HEK293T (cell line): ENCODE measurements at regions not wholly inside any gene's neighbourhood (a gene's known extent, or its start where the extent isn't known, plus 50 kb on each side); places are given as distances from the start of the nearest gene placed in this dataset.

Source experiments
- CTBP1 ChIP-seq: fragments of 450-650 bp; IDR thresholded peaks from 2 replicates; pipeline ENCODE4 v1.6.1; 2016; ENCODE audit warnings: borderline replicate concordance
- ELF4 ChIP-seq: fragments of 450-650 bp; IDR thresholded peaks from 2 replicates; pipeline ENCODE4 v1.6.1; 2017; ENCODE audit warnings: antibody characterized with exemption
- FOXA1 ChIP-seq: fragments of 450-650 bp; IDR thresholded peaks from 2 replicates; pipeline ENCODE4 v1.6.1; 2016; ENCODE audit warnings: mild to moderate bottlenecking

DNA sequence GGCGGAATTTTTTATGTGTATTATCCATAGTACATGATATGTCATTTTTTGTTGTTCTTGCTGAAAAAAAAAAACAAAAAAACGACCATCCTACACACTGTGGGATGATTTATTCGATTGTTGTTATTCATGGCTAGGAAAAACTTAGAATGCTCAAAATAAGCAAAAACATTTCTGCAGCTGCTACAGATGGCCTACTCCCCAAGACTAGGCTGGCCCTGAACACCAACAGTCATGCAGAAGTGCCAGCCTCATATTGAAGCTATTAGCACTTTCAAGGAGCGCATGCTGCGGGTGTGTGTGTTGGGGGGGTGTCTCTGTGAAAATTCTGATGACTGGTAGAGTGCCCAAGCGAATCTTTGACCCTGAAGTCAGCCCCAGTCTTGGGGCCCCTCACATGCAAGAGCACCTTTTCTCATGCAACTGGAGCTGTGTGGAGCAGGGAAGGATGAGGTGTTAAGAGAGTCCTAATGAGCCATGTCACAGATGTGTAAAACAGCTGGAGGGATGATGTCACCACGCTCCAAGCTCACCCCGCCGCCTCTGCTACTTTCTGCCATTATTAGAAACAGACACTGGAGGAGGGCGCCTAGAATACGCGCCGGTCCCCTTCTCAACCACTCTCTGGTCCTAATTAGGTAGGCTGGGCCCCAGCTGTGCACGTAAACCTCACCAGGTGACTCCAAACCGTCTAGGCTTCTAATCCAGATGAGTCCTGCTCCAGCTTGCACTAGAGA is 61.0 kb upstream of the SMIM23 start:
- TF ChIP-seq ELF4 (no peak), FOXA1 (no peak), CTBP1 (no peak)
